Coronary artery (tissue), 2 donors: ENCODE measurements at regions not wholly inside any gene's neighbourhood (a gene's known extent, or its start where the extent isn't known, plus 50 kb on each side); places are given as distances from the start of the nearest gene placed in this dataset.

ENCODE experiments used
- DNase-seq: peaks from one replicate; pipeline ENCODE4 v3.0.0-alpha.2; 2017; ENCODE audit warnings: low spot score
- H3K27ac ChIP-seq, 2 donors: fragments of 200-600 bp; sonication (generic); one replicate each; pipeline ENCODE4 v1.5.1; 2016 to 2019
- H3K4me3 ChIP-seq: fragments of 200-600 bp; sonication (generic); 2 replicates; pipeline ENCODE4 v1.5.1; 2016; ENCODE audit warnings: mild to moderate bottlenecking, moderate library complexity
- CTCF ChIP-seq: fragments of 200-600 bp; sonication (generic); IDR thresholded peaks from one replicate; pipeline ENCODE4 v1.5.1; 2019; ENCODE audit warnings: antibody characterized with exemption

DNA sequence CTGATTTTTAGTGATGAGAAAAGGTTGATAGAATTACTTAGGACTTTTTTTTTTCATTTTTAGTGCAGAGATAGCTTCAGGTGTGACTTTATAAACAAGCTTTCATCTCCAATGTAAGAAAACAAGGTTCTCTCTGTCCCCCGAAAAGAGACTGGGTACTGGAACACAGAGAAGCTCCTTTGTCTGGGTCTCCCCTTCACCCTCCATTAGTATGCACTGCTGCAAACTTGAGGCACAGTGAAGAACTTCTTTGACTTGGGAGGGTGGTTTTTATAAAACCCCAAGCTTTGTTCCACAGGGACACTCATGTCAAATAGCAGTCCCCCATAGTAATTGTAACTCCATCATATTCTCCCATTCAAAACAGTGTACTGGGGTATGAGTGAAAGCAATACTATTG, 93.5 kb upstream of the SOX2 start:
- no peak for TF ChIP-seq CTCF
- no peak overlapping the region for H3K4me3 ChIP-seq
- H3K27ac ChIP-seq, result no peak overlapping the region
- DNase-seq, result no peak

DNA sequence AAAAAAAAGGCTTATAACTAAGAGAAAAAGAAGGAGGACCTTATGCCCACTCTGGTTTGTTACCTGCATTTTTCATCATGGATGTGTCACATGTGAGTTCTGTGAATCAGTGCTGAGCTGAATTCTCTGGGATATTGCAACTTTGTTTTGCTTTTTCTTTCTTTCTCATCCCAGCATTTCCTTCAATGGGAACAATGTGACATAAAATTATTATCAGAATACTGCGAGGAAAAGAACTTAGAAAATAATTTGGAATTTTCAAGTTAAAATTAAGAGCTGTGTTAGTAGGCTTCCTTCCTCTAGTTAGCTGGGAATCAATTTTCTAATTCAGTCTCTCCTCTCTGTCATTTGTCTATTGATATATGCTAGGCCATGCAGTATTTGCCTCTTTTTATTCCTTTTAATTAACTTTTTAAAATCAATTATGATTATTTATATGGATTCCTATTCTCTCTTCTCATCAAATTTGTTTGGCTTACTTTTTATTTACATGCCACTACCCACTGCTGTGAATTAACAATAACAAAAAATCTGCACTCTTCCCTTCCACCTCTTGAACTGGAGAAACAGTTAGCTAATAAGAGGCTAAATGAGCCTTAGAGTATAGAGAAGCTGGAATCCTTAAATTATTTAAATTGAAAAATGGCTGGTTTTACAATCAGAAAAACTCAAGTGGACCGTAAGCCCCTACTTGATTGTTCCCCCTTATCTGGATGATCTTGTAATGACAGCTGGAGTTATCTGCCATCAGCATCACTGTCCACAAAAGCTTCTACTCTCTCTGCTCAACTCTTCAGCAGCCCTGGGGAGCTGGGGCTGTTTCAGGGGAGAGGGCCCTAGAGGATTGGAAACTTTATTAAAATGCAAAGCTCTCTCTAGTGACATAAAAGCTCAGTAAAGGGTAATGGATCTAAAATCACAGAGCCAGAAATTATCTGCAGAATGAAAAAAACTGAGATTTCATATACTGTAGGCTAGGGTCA, 95.3 kb upstream of the SOX2 start:
- H3K27ac ChIP-seq, result no peak overlapping the region
- no peak for TF ChIP-seq CTCF

GRCh38 chr3:181615666-181616065, 96.1 kb upstream of the SOX2 start:
- no peak for TF ChIP-seq CTCF
- no peak for DNase-seq
- H3K4me3 ChIP-seq, result no peak overlapping the region
- H3K27ac ChIP-seq, result no peak overlapping the region

More for the DNA sequence above, 95.3 kb upstream of the SOX2 start:
- DNase-seq, result no peak
- H3K4me3 ChIP-seq, result no peak overlapping the region

- H3K27ac ChIP-seq, result no peak overlapping the region
- TF ChIP-seq CTCF, result no peak
Observed at GRCh38 chr3:181614878-181615277, 96.8 kb upstream of the SOX2 start.

GRCh38 chr3:181613813-181614212, 97.9 kb upstream of the SOX2 start:
- DNase-seq, result no peak
- H3K27ac ChIP-seq, result no peak overlapping the region
- no peak for TF ChIP-seq CTCF
- H3K4me3 ChIP-seq, result no peak overlapping the region

More at GRCh38 chr3:181614878-181615277, 96.8 kb upstream of the SOX2 start:
- DNase-seq, result no peak
- H3K4me3 ChIP-seq, result no peak overlapping the region

DNA sequence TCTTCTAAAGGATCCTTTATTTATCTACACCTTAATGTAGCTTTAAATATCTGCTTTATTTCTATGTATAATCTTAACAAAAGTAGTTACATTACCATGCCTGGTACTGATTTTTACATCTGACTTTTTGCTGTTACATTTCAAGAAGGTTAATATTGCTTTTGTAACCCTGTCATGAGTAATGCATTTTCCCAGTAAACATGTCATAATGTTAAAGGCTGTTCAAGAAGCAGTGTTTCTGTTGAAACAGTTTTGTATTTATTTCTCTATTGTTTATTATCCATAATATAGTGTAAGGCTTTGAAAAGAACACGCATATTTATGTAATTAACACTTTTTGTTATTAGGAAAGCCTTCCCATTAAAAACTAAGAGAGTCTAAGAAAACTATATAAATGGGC, 98.5 kb upstream of the SOX2 start:
- no peak for TF ChIP-seq CTCF
- no peak for DNase-seq
- H3K27ac ChIP-seq, result no peak overlapping the region
- no peak overlapping the region for H3K4me3 ChIP-seq

- TF ChIP-seq CTCF, result no peak
- Histone ChIP-seq H3K4me3 (no peak overlapping the region), H3K27ac (no peak overlapping the region)
- DNase-seq, result no peak
Observed at GRCh38 chr3:181610973-181611265, 100.8 kb upstream of the SOX2 start.
